DND-41 (cell line): ENCODE measurements at regions not wholly inside any gene's neighbourhood (a gene's known extent, or its start where the extent isn't known, plus 50 kb on each side); places are given as distances from the start of the nearest gene placed in this dataset.

ENCODE experiments used
- CTCF ChIP-seq: IDR thresholded peaks from 2 replicates; pipeline ENCODE4 v1.5.1; 2012; ENCODE audit warnings: borderline replicate concordance, low read length, moderate library complexity, mild to moderate bottlenecking; ENCODE audit not compliant: poor library complexity, severe bottlenecking; ENCODE audit errors: extremely low read depth
- EZH2 ChIP-seq: IDR thresholded peaks from 3 replicates; pipeline ENCODE4 v1.6.1; 2012; ENCODE audit warnings: borderline replicate concordance, low read depth, mild to moderate bottlenecking, moderate library complexity, low read length, inconsistent platforms; ENCODE audit not compliant: severe bottlenecking

- TF ChIP-seq CTCF (no peak), EZH2 (no peak)
These were observed 449.3 kb downstream of the KCNJ2 start for GRCh38 chr17:70618641-70619040.
